Embryonic facial prominence (tissue), 1 donor: ENCODE measurements at regions not wholly inside any gene's neighbourhood (a gene's known extent, or its start where the extent isn't known, plus 50 kb on each side); places are given as distances from the start of the nearest gene placed in this dataset.

Experiments
- DNase-seq: peaks from one replicate; pipeline ENCODE4 v3.0.0-alpha.2; 2016; ENCODE audit errors: extremely low spot score

DNA sequence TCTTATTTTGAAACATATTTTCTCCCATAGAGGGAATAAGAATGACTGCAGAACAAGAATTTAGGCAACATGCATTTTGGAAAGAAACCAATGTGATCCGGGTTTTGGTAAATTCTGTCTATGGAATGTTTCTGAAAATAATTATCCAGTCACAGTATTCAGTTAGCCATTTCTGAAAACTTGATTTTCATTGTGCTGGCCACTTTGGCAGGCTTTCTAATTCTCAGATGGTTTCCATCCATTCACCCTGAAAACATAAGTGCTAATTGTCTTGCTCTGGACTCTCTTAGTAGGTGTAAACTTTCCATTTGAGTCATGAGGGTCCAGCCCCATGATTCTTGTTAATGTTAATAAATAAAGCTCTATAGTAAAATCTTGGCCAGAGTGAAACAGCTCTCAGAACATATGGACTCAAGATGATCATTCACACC is 176.5 kb downstream of the RBM43 start:
- no peak for DNase-seq

DNA sequence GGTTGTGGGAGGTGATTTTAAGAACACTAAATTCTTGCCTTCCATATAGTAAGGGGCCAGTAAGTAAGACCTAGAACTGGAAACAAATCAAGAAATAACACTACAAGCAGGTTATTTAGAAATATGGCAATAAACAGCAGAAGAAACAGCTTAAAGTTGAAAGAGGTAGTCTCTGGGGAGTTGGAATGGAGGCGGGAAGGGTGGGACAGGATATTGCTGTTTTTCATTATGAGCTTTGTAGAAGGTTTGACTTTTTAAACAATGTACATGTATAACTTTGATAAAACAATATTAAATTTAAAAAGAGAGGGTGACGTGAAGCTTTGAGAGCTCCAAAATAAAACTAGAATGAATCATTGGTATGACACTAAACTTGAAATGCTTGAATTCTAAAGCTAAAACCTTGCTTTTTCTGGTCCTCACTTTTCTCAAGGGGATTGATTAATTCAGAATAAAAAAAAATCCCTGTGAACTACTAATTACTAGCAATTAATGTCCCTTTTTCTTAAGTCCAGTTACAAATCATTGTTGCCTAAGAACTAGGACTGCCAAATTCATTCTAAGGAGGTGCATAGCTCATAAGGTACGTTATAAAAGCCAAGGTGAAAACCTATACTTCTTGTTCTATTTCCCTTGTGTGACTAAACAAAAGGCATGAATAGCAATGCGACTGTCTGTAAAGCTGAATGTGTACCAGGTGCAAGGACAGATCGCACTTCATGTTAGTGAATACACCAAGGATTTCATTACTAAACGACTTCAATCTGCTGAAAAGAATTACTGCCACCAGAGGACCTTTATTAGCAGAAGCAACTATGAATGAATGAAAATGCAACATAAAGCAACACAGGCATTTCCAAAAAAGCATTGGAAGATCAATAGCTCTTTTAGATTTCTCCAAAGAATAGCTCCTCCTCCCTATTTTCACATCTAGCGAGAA is 177.5 kb downstream of the RBM43 start:
- no peak for DNase-seq

DNA sequence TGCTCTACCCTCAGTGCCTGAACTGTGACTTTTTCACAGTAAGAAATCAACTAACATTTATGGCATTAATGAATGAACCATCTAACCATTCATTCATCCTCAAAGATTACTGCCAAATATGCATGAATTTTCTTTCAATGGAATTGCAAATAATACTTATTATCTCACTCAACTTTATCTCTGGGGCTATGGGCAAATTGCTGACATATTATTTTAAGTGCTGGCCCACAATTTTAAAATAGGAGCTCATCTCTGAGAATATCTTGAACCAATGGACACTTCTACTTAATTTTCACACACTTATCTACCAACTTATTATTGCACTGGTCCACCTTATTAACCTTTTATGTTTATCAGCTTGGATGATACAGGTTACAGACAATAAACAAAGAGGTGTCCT is 182.8 kb downstream of the RBM43 start:
- no peak for DNase-seq

DNA sequence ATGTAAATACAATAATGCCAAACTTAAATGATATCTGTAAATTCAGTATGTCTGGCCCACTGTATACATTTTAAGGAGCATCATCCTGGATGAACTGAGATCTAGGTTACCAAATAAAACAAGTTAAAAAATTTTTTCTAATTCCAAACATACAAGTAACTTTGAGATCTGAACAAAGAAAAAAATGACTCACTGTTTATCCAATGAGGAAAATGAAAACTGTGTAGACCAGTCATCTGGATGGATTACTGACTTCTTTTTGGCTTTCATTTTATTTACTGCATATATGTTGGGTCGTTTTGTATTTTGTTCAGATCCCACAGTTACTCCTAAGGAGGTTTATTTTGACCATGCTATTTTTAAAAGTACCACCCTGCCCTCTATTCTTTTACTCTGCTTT is 189.8 kb downstream of the RBM43 start:
- DNase-seq: no peak

DNA sequence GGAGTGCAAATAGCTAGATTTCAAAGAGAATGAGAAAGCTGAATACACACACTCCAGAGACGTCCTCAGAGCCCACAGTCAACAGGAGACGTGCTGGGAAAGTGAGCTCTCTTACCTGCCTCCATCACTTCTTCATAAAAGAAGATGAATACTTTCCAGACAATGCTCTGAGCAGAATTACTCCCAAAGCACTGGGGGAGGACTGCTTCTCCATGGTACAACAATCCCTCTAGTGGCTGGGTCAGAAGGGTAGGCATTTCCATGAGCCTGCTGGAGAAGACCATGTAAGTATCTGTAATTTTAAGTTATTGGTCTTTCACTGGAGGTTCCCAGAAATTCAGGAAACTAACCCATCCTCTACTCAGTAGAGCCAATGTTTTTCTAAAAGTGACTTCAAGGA is 190.3 kb downstream of the RBM43 start:
- no peak for DNase-seq

DNA sequence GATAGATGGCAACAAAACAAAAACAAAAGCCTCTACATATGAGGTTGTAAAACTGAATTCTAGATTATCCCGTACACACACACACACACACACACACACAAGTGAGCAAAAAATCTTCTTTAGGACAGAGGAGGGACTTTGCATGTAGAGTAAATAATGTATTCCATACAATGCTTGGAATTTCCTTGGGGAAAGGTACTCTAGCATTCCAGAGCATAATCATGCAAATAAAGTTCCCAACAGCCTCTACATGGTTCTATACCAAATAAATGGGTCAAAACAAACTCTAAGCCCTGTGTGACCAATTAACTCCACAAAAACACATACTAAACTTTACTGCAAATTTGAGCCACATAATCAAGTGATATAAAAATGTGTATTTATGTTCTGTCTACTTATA is 191.4 kb downstream of the RBM43 start:
- DNase-seq: no peak

DNA sequence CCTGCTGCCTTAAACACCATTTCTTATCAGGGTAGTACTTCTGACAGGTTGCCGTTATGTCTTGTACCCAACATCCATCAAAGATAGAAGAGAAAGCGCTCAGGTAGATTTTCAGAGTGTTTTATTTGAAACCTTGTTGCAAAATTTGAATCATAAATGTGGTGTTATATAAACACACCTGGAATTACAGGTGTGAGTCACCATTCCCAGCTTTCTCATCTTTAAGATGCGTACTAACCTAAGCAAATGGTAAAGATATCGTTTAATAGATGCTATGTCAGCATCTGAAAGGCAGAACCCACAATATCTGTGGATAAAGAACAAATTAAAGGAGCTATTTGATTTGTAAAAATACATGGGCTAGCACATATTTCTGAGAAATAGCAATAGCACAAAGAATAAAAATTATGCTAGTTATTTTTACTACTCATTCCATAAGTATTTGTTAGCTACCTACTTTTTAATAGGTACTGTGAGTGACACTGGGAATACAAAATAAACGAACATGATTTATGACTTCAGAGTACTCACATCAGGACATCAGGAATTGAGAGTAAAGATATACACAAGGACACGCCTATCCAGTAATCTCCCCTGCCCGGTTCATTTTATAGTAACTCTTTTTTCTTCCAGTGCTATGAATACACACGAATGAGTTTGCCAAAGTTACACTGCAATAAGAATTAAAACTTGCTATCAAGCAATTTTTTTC is 193.8 kb downstream of the RBM43 start:
- no peak for DNase-seq

DNA sequence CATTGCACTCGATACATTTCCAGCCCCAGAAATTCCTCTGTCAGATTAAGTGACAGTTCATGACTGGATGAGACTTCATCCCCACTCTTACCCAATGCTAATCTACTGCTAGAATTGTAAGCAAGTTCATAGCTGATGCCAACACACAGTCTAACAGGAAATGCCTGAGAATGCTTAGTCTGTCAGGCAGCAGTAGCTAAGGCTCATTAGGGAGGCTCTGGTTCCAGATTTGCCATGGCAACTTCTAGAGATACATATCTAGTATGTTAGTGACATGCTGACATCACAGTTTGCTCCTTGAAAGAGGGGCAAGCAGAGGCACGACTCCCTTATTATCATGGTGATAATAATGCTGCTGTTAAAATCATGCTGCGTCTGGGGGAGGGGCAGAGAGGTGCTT is 198.4 kb downstream of the RBM43 start:
- peak; percentile 54 for DNase-seq

DNA sequence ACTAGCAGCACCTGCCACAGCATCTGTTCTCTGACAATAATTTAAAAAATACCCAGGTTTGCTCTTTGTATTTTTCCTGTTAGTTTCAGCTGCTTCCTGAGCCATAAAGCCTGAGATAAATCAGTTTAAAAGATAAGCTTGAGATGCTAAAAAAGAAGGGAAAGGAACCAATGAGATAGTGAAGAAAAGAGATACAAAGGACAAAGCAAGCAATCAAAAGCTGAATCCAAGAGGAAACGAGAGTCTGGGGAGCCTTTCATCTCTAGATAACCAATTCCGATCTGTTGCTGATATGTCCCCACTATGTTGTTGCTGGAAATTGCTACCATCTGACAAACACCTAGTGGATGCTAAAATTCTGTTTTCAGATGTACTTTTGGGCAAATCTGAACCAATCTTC is 201.4 kb downstream of the RBM43 start:
- DNase-seq: no peak

DNA sequence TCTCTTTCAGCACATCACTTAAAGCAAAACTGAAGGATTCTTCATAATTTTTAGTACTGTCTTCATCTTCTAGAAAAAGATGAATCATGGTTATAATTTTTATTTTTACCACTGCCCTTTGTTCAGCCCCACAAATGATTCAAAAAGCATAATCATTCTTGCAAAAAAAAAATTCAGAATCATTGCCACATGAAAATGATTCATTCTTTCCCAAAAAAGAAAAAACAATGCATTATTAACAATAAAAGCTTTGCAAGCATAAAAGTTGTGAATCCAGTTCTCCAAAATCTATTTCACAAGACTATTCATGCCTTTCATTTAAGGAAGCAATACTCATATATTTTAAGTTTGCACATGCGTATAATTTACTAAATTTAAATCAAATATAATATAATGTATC is 204.8 kb downstream of the RBM43 start:
- DNase-seq: no peak

DNA sequence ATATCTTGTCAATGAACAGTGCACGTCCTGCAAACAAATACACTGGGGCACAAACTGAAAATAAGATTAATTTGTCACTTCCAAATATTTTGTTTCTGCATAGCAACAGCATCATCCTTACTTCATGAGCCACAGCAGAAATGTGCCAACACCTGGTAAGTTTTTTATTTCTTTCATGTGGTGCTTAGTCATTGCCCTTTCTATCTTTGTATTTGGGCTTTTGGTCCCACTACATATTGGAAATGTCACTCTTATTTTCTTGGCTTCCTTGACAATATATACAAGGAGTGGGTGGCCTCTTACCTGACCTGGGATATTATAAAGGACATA is 208.0 kb downstream of the RBM43 start:
- no peak for DNase-seq

DNA sequence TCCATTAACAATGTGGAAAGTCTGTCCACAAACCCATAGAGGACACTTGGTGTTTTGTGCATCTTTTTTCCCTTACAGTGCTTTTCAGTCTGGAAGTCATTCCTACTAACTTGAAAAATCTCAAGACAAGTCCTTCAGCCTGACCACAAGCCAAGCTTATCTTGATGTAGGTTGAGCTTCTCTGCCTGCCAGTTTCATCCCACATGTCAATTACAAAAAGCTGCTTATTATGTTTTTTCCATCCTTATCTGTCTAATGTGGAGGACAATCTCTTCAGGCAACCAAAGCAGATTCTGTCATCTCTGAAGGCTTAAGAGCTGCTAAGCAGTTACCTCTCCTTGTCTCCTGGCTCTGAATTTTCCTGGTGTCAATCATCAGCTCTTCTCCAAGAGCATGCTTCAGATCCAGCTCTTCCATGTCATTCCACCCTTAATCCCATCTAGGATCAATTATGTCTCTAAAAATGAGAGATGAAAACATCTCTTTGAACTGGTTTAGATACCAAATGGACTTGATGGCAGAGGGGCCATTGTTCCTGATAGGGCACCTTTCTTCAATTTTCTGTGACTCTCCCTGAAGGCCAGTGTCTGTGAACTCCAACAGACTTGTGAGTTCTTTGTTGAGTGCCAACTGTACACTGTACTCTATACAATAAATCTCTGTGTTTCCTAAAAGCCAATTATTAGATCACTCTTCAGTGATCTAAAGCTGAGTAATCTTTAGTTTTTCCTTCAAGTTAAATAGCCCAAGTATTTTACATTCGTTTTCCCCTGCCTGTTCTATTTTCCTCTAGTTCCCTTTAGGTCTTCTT is 208.6 kb downstream of the RBM43 start:
- DNase-seq: no peak

DNA sequence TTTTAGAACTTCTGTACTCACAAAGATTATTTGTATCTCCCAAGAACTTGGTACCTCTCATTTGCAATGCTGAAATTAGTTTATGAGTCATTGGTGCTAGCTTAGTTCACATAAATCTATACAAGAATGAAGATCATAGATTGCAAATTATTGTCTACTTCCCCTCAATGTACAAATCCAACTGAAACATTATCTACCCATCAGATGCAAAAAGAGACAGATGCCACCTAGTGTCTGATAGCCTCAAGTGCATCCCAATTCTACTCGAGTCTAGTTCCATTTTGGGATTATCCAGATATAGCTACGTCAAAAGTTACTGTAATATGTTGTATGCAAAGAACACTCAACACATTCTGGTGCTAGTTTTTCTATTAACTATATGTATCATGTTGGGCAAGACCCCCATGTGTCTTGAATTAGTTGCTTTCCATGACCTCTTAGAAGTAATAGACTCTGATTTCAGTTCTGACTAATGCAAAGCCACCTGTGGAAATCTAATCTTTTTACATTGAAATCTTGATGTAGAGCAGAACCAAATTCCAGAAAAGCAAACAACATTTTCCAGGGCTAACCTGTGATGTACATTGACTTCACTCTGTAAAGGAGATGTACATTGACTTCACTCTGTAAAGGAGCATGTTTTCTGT is 210.0 kb downstream of the RBM43 start:
- no peak for DNase-seq

DNA sequence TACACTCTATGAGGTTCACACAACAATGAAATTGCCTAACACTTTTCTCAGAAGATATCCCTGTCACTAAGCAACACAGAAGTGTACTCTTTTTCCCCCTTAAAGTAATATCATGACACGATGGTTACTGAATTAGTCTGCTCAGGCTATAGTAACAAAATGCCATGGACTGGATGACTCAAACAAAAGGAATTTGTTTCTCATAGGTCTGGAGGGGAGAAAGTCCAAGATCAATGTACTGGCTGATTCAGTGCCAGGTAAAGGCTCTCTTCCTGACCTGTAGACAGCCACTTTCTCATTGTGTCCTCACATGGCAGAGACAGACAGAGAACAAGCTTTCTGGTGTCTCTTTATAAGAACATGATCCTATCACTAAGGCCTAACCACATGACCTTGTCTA is 211.9 kb downstream of the RBM43 start:
- no peak for DNase-seq

DNA sequence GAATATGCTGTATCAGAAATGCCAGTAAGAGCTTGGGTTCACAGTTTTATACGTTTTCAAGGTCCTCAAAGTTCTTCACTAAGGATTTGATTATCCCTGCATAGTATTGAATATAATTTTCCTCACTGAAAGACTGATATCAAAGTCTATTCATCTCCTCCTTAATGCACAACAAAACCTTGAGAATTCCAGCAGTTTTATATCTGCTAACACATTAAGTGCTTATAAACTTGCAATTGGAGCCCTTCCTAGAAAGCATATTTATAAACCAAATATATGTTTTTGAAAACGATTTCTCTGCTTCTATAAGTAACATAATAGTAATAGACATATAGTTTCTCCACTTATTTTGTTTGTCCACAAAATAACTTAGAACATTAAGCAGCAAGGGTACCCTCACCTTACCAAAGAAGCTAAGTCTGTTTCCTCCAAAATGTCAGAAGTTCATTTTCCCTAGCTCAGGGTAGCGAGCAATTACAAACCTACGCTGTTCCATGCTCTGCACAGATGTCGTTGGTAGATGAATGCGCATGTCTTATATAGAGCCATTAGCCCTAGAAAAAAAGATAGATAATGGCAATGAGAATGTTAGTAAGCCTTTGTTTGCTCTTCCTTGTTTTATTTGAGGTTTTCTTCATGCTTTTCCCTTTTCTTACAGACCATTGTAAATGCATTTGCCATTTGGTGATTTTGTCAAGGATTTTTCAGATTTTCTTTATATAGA is 213.2 kb downstream of the RBM43 start:
- DNase-seq: no peak

DNA sequence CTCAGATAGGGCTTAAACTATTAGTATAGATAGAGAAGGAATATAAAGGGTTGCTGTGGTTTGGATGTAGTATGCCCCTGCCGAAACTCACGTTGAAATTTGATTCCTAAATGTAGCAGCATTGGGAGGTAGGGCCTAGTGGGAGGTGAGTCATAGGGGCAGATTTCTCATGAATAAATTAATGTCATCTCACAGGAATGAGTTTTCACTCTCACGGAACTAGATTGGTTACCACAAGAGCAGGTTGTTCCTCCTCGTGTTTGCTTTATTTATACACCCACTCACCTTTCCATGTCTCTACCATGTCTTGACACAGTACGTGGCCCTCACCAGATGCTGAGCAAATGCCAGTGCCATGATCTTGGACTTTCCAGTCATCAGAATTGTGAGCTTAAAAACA is 218.2 kb downstream of the RBM43 start:
- no peak for DNase-seq

DNA sequence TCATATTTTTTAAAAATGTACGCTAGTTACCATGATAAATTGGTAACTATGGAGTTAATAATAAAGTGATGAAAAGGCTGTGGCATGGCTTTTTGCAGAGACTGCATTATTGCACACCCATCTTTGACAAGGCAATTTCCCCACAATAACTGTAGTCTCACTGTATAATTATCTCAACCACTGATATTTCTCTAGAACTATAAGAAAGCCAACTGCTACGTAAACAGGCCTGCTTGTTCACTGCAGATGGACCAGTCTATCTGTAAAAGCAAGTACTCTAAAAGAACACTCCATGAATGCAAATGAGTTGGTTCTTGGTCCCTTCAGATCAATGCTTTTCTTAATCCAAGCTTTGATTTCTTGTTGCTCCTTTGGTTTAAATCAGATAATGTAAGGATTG is 218.7 kb downstream of the RBM43 start:
- DNase-seq: no peak

DNA sequence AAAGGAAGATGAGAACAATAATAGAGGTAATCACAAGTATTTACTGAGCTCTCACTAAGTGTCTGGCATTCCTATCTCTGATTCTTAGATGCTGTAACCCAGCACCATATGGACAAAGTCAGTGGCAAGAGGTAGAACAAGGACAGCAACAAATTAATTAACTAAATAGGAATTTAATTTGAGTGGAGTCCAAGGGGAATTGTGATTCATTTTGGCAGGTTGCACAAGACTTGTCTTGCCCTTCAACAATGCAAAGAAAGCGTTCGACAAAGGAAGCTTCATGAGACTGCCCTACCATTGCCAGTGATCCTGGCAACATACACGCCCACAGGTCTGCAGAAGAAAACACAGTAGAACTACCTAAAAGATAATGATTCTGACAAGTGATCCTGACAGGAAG is 221.6 kb downstream of the RBM43 start:
- DNase-seq: no peak

DNA sequence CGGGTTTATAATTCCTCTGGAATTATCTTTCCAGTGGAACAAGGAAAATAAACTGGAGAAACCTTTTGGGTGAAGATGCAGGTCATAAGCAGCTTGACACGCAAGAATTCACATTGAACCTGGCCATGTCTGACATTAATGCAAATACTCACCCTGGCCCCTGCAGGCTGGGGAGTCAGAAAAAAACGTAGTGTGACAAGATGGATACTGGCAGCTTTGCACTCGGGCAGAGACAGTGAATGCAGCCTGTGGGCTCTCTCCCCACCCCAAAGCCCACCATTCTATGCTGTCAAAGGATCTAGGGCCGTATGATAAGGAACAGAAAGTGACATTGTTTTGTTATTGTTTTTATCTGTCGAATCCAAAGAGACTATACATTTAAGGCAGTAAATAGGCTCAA is 223.1 kb downstream of the RBM43 start:
- DNase-seq: no peak

DNA sequence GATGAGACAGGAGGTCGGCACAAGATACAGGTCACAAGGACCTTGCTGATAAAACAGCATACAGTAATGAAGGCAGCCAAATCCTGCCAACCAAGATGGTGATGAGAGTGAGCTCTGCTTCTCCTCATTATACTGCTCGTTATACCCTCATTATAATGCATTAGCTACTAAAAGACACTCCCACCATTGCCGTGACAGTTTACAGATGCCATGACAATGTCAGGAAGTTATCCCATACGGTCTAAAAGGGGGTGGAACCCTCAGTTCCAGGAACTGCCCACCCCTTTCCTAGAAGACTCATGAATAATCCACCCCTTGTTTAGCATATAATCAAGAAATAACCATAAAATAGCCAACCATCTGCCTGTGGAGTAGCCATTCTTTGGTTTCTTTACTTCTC is 224.2 kb downstream of the RBM43 start:
- no peak for DNase-seq
